Naive thymus-derived CD4-positive, alpha-beta T cell (primary cell): ENCODE measurements at regions not wholly inside any gene's neighbourhood (a gene's known extent, or its start where the extent isn't known, plus 50 kb on each side); places are given as distances from the start of the nearest gene placed in this dataset.

Experiments used
- ATAC-seq: fragments of 150-1000 bp; cut with Tn5 transposase; 2 replicates; pipeline ENCODE4 v1.10.0; 2021; ENCODE audit warnings: mild to moderate bottlenecking, moderate library complexity
- CTCF ChIA-PET: fragments of 350-600 bp; sonication (Branson Sonifier 250); formaldehyde crosslinking; loops from one replicate; lab custom pipeline; 2021; ENCODE audit warnings: antibody characterized with exemption; lab: Charles Lee
- POLR2A ChIA-PET: fragments of 350-600 bp; sonication (Branson Sonifier 250); formaldehyde crosslinking; loops from one replicate; lab custom pipeline; 2021; ENCODE audit warnings: antibody characterized with exemption, inconsistent platforms; lab: Charles Lee
- DNase-seq, 9 donors: peaks; one replicate each; pipeline versions ENCODE4 v3.0.0 to v3.0.0-alpha.2; 2020 to 2022; ENCODE audit warnings: mixed read lengths in 1 of 9
- H3K27ac ChIP-seq: one replicate; pipeline ENCODE4 v1.7.0; 2013; ENCODE audit warnings: mild to moderate bottlenecking, low read depth, low read length, moderate library complexity
- H3K27me3 ChIP-seq, 2 donors: one replicate each; pipeline ENCODE4 v1.7.0; 2013; ENCODE audit warnings: low read length in 2 of 2, mild to moderate bottlenecking in 2 of 2, moderate library complexity in 2 of 2; ENCODE audit not compliant: control insufficient read depth in 2 of 2, insufficient read depth in 2 of 2
- H3K36me3 ChIP-seq, 3 experiments: 1 replicate in 2 of 3; 2 replicates in 1 of 3; pipeline ENCODE4 v1.7.0; 2013; ENCODE audit warnings: low read length in 3 of 3, mild to moderate bottlenecking in 3 of 3, moderate library complexity in 1 of 3; ENCODE audit not compliant: insufficient read depth in 3 of 3, control insufficient read depth in 2 of 3
- H3K4me1 ChIP-seq, 2 donors: one replicate each; pipeline ENCODE4 v1.7.0; 2013; ENCODE audit warnings: low read length in 2 of 2, mild to moderate bottlenecking in 2 of 2, moderate library complexity in 1 of 2; ENCODE audit not compliant: control insufficient read depth in 2 of 2, insufficient read depth in 2 of 2
- H3K4me3 ChIP-seq: 2 replicates; pipeline ENCODE4 v1.7.0; 2013; ENCODE audit warnings: mild to moderate bottlenecking, low read length
- H3K9me3 ChIP-seq, 3 experiments: 1 replicate in 2 of 3; 2 replicates in 1 of 3; pipeline ENCODE4 v1.7.0; 2013; ENCODE audit warnings: low read length in 3 of 3; ENCODE audit not compliant: control insufficient read depth in 2 of 3
- H3K27ac Mint-ChIP-seq, 9 donors: one replicate each; pipeline ENCODE4 v1.8.0; 2020 to 2022; ENCODE audit warnings: mixed read lengths in 9 of 9, mild to moderate bottlenecking in 8 of 9, moderate library complexity in 5 of 9, inconsistent platforms in 2 of 9
- H3K27me3 Mint-ChIP-seq, 5 donors: one replicate each; pipeline ENCODE4 v1.8.0; 2021 to 2022; ENCODE audit warnings: mixed read lengths in 5 of 5, mild to moderate bottlenecking in 1 of 5
- H3K36me3 Mint-ChIP-seq, 5 donors: one replicate each; pipeline ENCODE4 v1.8.0; 2020 to 2022; ENCODE audit warnings: mixed read lengths in 5 of 5, mild to moderate bottlenecking in 3 of 5, inconsistent platforms in 1 of 5
- H3K4me1 Mint-ChIP-seq, 7 donors: one replicate each; pipeline ENCODE4 v1.8.0; 2020 to 2022; ENCODE audit warnings: mixed read lengths in 7 of 7, mild to moderate bottlenecking in 3 of 7, inconsistent platforms in 1 of 7
- H3K4me3 Mint-ChIP-seq, 10 donors: one replicate each; pipeline ENCODE4 v1.8.0; 2020 to 2022; ENCODE audit warnings: mild to moderate bottlenecking in 10 of 10, mixed read lengths in 10 of 10, moderate library complexity in 6 of 10, inconsistent platforms in 2 of 10
- H3K9me3 Mint-ChIP-seq, 11 donors: one replicate each; pipeline ENCODE4 v1.8.0; 2020 to 2022; ENCODE audit warnings: mixed read lengths in 11 of 11, mild to moderate bottlenecking in 4 of 11, inconsistent platforms in 1 of 11, moderate library complexity in 1 of 11
- intact Hi-C, 2 donors: fragments of 100-400 bp; cut with micrococcal nuclease; formaldehyde crosslinking; loops; one replicate each; pipeline ENCODE4 v1.15.1; 2023

DNA sequence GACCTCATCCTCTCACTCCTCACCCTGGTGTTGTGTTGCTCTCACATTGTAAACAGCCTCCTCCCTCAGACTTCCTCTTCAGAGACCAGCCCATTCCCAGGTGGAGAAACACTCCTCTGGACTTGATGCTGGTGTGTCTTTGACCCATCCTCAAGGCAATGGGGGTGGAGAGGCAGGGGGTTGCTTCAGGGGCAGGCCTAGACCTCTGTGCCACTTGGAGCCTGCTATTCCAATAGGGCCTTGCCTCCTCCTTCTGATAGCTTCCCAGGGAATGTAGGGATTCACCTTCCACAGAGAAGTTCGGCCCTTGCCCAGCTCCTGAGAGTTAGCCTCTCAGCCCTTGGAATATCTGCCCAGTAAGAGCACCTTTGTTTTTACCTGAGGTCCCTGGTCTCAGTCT, 606.6 kb upstream of the CADM1 start:
- no peak overlapping the region for H3K4me3 Mint-ChIP-seq
- POLR2A ChIA-PET = no interaction called here
- H3K9me3 Mint-ChIP-seq = peaks cover 0 to 31% (median 9%) of the 10 kb centered on the region in 11 donors
- no peaks in the 10 kb centered on the region for H3K36me3 ChIP-seq
- H3K4me3 ChIP-seq = no peak overlapping the region
- intact Hi-C loops = no loop called here
- no peak overlapping the region for H3K27ac ChIP-seq
- H3K27me3 ChIP-seq = no peaks in the 10 kb centered on the region
- H3K4me1 ChIP-seq = no peaks in the 10 kb centered on the region
- peaks cover 0 to 9% (median 0%) of the 10 kb centered on the region in 3 experiments for H3K9me3 ChIP-seq
- H3K4me1 Mint-ChIP-seq = no peaks in the 10 kb centered on the region
- ATAC-seq (no peak), DNase-seq (no peak)
- peaks cover 0 to 16% (median 5%) of the 10 kb centered on the region in 5 donors for H3K27me3 Mint-ChIP-seq
- no peak overlapping the region for H3K27ac Mint-ChIP-seq
- H3K36me3 Mint-ChIP-seq = peaks cover 0 to 4% (median 0%) of the 10 kb centered on the region in 5 donors
- CTCF ChIA-PET = no interaction called here

DNA sequence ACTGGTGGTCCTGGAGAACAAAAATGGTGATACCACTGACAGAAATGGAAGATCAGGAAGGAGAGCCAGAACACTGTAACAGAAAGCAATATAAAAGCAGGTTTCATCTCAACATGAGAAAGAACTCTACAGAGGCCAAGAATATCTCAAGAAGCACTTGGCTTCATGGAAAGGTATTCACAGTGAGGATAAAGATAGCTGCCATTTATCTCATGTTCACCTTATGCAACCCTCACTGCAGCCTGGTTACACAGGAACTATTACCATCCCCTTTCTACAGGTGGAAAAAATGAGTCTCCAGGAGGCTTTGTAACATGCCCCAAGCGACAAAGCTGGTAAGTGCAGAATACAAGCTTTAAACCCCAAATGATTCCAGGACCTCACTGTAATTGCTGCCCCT, 606.1 kb upstream of the CADM1 start:
- Histone ChIP-seq H3K4me3 (no peak overlapping the region), H3K9me3 (peaks cover 0 to 9% (median 0%) of the 10 kb centered on the region in 3 experiments), H3K27me3 (no peaks in the 10 kb centered on the region), H3K36me3 (no peaks in the 10 kb centered on the region), H3K4me1 (no peaks in the 10 kb centered on the region), H3K27ac (no peak overlapping the region)
- intact Hi-C loops = no loop called here
- ChIA-PET CTCF (no interaction called here), POLR2A (no interaction called here)
- peaks cover 0 to 4% (median 0%) of the 10 kb centered on the region in 5 donors for H3K36me3 Mint-ChIP-seq
- no peak overlapping the region for H3K27ac Mint-ChIP-seq
- H3K4me1 Mint-ChIP-seq = no peaks in the 10 kb centered on the region
- peaks cover 0 to 18% (median 5%) of the 10 kb centered on the region in 5 donors for H3K27me3 Mint-ChIP-seq
- peaks cover 0 to 28% (median 9%) of the 10 kb centered on the region in 11 donors for H3K9me3 Mint-ChIP-seq
- no peak overlapping the region for H3K4me3 Mint-ChIP-seq
- DNase-seq = no peak
- no peak for ATAC-seq

DNA sequence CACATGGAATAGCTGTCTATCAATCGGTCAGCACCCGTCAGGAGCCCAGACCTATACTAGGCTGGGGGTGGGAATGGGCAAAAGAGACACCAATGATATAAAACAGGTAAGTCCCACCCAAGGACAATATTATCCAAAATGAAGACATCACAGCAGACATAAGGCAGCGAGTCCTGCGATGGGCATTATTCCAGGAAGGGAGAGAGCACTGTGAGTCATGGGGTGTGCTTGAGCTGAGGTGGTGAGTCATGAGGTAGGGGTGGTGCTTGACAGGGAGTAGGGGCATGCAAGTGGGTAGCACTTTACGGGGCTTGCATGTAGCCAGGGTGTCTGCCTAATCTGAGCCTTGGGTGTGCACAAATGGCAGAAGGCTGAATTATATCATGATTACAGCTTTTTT, 605.0 kb upstream of the CADM1 start:
- Histone ChIP-seq H3K4me3 (no peak overlapping the region), H3K36me3 (no peaks in the 10 kb centered on the region), H3K27ac (no peak overlapping the region), H3K27me3 (no peaks in the 10 kb centered on the region), H3K4me1 (no peaks in the 10 kb centered on the region), H3K9me3 (peaks cover 0 to 9% (median 0%) of the 10 kb centered on the region in 3 experiments)
- H3K36me3 Mint-ChIP-seq = peaks cover 0 to 3% (median 0%) of the 10 kb centered on the region in 5 donors
- no peak for DNase-seq
- H3K4me3 Mint-ChIP-seq = no peak overlapping the region
- no peaks in the 10 kb centered on the region for H3K4me1 Mint-ChIP-seq
- H3K9me3 Mint-ChIP-seq = peaks cover 0 to 25% (median 9%) of the 10 kb centered on the region in 11 donors
- ATAC-seq = no peak
- intact Hi-C loops = no loop called here
- ChIA-PET CTCF (no interaction called here), POLR2A (no interaction called here)
- H3K27ac Mint-ChIP-seq = no peak overlapping the region
- peaks cover 0 to 21% (median 4%) of the 10 kb centered on the region in 5 donors for H3K27me3 Mint-ChIP-seq

DNA sequence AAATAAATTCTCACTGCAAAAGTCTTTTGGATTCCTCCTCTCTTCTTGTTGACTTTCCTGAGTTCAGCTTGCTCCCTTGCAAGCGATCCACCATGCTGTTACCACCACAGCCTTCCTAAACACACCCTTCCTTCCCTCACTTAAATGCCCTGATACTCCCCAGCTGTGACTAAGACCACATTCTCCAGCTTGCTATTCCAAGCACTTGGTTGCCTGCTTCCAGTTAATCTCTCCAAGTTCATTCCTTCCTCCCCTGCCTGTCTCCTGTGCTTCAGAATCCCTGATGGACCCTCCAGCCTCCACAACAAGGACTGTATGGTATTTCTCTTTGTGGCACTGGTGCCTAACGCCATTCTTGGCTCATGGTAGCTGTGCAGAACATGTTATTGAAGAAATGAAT, 603.9 kb upstream of the CADM1 start:
- ATAC-seq (no peak), DNase-seq (no peak)
- no peaks in the 10 kb centered on the region for H3K36me3 Mint-ChIP-seq
- Histone ChIP-seq H3K27me3 (no peaks in the 10 kb centered on the region), H3K4me3 (no peak overlapping the region), H3K9me3 (no peaks in the 10 kb centered on the region), H3K36me3 (no peaks in the 10 kb centered on the region), H3K4me1 (no peaks in the 10 kb centered on the region), H3K27ac (no peak overlapping the region)
- no peaks in the 10 kb centered on the region for H3K4me1 Mint-ChIP-seq
- CTCF ChIA-PET = no interaction called here
- POLR2A ChIA-PET = no interaction called here
- peaks cover 0 to 14% (median 5%) of the 10 kb centered on the region in 11 donors for H3K9me3 Mint-ChIP-seq
- H3K27me3 Mint-ChIP-seq = peaks cover 0 to 16% (median 0%) of the 10 kb centered on the region in 5 donors
- no peak overlapping the region for H3K4me3 Mint-ChIP-seq
- H3K27ac Mint-ChIP-seq = no peak overlapping the region
- intact Hi-C loops = no loop called here

DNA sequence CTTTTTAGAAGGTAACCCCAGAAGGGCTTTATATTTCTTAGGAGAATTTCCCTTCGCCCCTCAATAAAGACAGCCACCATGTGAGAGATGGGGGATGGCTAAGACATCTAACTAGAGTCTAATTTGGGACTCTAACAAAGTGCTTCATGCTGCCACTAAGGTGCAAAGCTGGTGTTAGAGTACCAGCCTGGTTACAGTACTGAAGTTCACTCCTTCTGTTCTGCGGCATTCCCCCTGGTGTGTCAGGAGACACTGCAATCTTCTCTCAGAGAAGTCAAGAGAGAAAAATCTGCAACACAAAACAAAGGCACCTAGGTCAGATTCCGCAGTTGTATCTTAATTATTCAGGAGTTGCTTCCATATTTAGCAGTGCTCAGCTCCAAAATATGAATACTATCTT, 603.0 kb upstream of the CADM1 start:
- no peaks in the 10 kb centered on the region for H3K4me1 Mint-ChIP-seq
- DNase-seq (no peak), ATAC-seq (no peak)
- no peaks in the 10 kb centered on the region for H3K27me3 ChIP-seq
- no peak overlapping the region for H3K4me3 ChIP-seq
- H3K36me3 ChIP-seq = no peaks in the 10 kb centered on the region
- no peak overlapping the region for H3K27ac ChIP-seq
- no peak overlapping the region for H3K4me3 Mint-ChIP-seq
- ChIA-PET POLR2A (no interaction called here), CTCF (no interaction called here)
- H3K4me1 ChIP-seq = no peaks in the 10 kb centered on the region
- intact Hi-C loops = no loop called here
- no peaks in the 10 kb centered on the region for H3K36me3 Mint-ChIP-seq
- peaks cover 0 to 9% (median 4%) of the 10 kb centered on the region in 11 donors for H3K9me3 Mint-ChIP-seq
- peaks cover 0 to 16% (median 4%) of the 10 kb centered on the region in 5 donors for H3K27me3 Mint-ChIP-seq
- no peaks in the 10 kb centered on the region for H3K9me3 ChIP-seq
- no peak overlapping the region for H3K27ac Mint-ChIP-seq

DNA sequence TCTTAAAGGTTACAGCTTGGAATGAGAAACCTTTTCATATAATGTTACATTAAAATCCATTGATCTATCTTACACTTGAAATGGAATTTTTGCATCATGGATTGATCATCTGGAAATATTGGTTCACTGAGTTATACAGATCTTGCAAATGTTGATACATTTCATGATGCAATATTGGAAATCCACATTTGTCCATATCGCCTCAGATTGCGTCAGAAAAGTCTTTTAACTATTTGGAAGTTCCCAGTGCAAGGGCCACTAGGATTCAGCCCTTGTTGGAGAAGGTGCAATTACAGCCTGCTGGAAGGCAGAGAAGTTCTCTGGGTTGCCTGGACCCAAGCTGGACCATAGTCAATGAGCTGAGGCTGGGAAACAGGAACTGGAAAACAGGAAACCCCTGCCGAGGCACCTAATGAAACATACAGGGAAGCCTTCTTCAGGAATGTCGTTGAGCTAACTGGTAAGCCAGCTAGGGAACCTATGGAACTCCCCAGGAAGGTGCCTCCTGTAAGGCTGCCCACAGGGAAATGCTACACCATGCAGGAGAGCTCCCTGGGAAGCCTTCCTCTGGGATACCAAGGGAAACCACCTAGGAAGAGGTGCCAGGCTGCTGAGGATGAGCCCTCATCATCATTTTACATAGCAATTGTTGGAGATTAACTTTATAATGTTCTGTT, 600.4 kb upstream of the CADM1 start:
- ATAC-seq = no peak
- H3K36me3 ChIP-seq = no peaks in the 10 kb centered on the region
- peaks cover 0 to 5% (median 0%) of the 10 kb centered on the region in 11 donors for H3K9me3 Mint-ChIP-seq
- ChIA-PET POLR2A (no interaction called here), CTCF (no interaction called here)
- no peaks in the 10 kb centered on the region for H3K27me3 ChIP-seq
- no peak overlapping the region for H3K4me3 Mint-ChIP-seq
- H3K27me3 Mint-ChIP-seq = peaks cover 0 to 16% (median 8%) of the 10 kb centered on the region in 5 donors
- H3K9me3 ChIP-seq = no peaks in the 10 kb centered on the region
- no peak overlapping the region for H3K27ac ChIP-seq
- intact Hi-C loops = no loop called here
- no peak for DNase-seq
- no peaks in the 10 kb centered on the region for H3K36me3 Mint-ChIP-seq
- H3K27ac Mint-ChIP-seq = no peak overlapping the region
- no peak overlapping the region for H3K4me3 ChIP-seq
- no peaks in the 10 kb centered on the region for H3K4me1 Mint-ChIP-seq
- H3K4me1 ChIP-seq = no peaks in the 10 kb centered on the region

DNA sequence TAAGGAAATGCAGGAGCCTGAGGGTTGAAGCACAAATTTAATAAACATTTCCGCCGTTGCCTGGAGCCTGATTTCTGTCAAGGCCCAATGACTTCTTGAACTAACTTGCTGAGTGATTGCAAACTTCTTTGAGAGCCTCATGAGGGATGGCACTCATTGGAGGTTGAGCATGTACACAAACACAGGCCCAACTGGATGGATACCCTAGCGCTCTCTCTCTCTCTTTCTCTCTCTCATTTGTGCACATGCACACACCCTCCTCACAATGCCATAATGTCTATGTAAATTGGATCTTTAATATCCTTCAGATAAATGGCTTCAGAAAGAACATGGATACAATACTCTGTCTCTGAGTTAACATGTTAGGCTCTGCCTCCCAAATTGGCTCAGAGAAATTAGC, 597.7 kb upstream of the CADM1 start:
- H3K9me3 Mint-ChIP-seq = peaks cover 0 to 5% (median 0%) of the 10 kb centered on the region in 11 donors
- intact Hi-C loops = no loop called here
- H3K4me1 Mint-ChIP-seq = no peaks in the 10 kb centered on the region
- no peak for DNase-seq
- H3K27me3 ChIP-seq = no peaks in the 10 kb centered on the region
- H3K27ac ChIP-seq = no peak overlapping the region
- no peak for ATAC-seq
- POLR2A ChIA-PET = no interaction called here
- no peak overlapping the region for H3K4me3 Mint-ChIP-seq
- CTCF ChIA-PET = no interaction called here
- peaks cover 0 to 12% (median 8%) of the 10 kb centered on the region in 5 donors for H3K27me3 Mint-ChIP-seq
- H3K36me3 Mint-ChIP-seq = no peaks in the 10 kb centered on the region
- no peak overlapping the region for H3K4me3 ChIP-seq
- no peaks in the 10 kb centered on the region for H3K4me1 ChIP-seq
- no peaks in the 10 kb centered on the region for H3K9me3 ChIP-seq
- H3K27ac Mint-ChIP-seq = no peak overlapping the region
- no peaks in the 10 kb centered on the region for H3K36me3 ChIP-seq
